HepG2 (cell line): ENCODE measurements at regions not wholly inside any gene's neighbourhood (a gene's known extent, or its start where the extent isn't known, plus 50 kb on each side); places are given as distances from the start of the nearest gene placed in this dataset.

ENCODE experiments used
- GATAD2A ChIP-seq: IDR thresholded peaks from 2 replicates; pipeline ENCODE4 v1.6.1; 2016
- HINFP ChIP-seq: sonication (generic); formaldehyde crosslinking; IDR thresholded peaks from 2 replicates; pipeline ENCODE4 v1.4.0; 2020; ENCODE audit warnings: low read depth, mild to moderate bottlenecking, missing genetic modification reagents
- HOXD1 ChIP-seq: sonication (generic); formaldehyde crosslinking; IDR thresholded peaks from 2 replicates; pipeline ENCODE4 v1.5.0; 2020; ENCODE audit warnings: missing genetic modification reagents
- SKIL ChIP-seq: sonication (generic); formaldehyde crosslinking; IDR thresholded peaks from 2 replicates; pipeline ENCODE4 v1.8.0; 2022; ENCODE audit warnings: missing genetic modification reagents, mild to moderate bottlenecking, moderate library complexity, borderline replicate concordance
- ZBTB21 ChIP-seq: sonication (generic); formaldehyde crosslinking; IDR thresholded peaks from 2 replicates; pipeline ENCODE4 v1.4.0; 2020; ENCODE audit warnings: missing genetic modification reagents
- ZNF816 ChIP-seq: sonication (generic); formaldehyde crosslinking; IDR thresholded peaks from 2 replicates; pipeline ENCODE4 v1.8.0; 2022; ENCODE audit warnings: missing genetic modification reagents, mild to moderate bottlenecking, borderline replicate concordance
- ZZZ3 ChIP-seq: sonication (generic); formaldehyde crosslinking; IDR thresholded peaks from 2 replicates; pipeline ENCODE4 v1.4.0; 2020; ENCODE audit warnings: missing genetic modification reagents, mild to moderate bottlenecking, borderline replicate concordance
- TF ChIP-seq, protein P1 (sequence below): sonication (generic); formaldehyde crosslinking; conservative IDR thresholded peaks from 2 replicates; pipeline ENCODE4 v1.4.0; 2020; ENCODE audit warnings: missing genetic modification reagents
- TF ChIP-seq, protein P2 (sequence below): IDR thresholded peaks from 2 replicates; pipeline ENCODE4 v1.6.1; 2016

GRCh38 chr9:135288054-135288453 is 191.5 kb upstream of the PPP1R26 start (continued):
- TF ChIP-seq, protein P1, sequence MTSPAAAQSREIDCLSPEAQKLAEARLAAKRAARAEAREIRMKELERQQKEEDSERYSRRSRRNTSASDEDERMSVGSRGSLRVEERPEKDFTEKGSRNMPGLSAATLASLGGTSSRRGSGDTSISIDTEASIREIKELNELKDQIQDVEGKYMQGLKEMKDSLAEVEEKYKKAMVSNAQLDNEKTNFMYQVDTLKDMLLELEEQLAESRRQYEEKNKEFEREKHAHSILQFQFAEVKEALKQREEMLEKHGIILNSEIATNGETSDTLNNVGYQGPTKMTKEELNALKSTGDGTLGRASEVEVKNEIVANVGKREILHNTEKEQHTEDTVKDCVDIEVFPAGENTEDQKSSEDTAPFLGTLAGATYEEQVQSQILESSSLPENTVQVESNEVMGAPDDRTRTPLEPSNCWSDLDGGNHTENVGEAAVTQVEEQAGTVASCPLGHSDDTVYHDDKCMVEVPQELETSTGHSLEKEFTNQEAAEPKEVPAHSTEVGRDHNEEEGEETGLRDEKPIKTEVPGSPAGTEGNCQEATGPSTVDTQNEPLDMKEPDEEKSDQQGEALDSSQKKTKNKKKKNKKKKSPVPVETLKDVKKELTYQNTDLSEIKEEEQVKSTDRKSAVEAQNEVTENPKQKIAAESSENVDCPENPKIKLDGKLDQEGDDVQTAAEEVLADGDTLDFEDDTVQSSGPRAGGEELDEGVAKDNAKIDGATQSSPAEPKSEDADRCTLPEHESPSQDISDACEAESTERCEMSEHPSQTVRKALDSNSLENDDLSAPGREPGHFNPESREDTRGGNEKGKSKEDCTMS = no peak
- no peak for TF ChIP-seq HOXD1 (CRISPR knock-in tag)
- TF ChIP-seq HINFP (CRISPR knock-in tag) = no peak
- no peak for TF ChIP-seq SKIL
- no peak for TF ChIP-seq ZZZ3 (CRISPR knock-in tag)
- TF ChIP-seq, protein P2, sequence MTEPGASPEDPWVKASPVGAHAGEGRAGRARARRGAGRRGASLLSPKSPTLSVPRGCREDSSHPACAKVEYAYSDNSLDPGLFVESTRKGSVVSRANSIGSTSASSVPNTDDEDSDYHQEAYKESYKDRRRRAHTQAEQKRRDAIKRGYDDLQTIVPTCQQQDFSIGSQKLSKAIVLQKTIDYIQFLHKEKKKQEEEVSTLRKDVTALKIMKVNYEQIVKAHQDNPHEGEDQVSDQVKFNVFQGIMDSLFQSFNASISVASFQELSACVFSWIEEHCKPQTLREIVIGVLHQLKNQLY (CRISPR knock-in tag) = no peak
- no peak for TF ChIP-seq ZBTB21 (CRISPR knock-in tag)
- TF ChIP-seq ZNF816 (CRISPR knock-in tag) = no peak
- TF ChIP-seq GATAD2A (CRISPR knock-in tag) = no peak
- TF ChIP-seq, all 625 proteins: peak for 0
